ENCODE measurements at regions not wholly inside any gene's neighbourhood (a gene's known extent, or its start where the extent isn't known, plus 50 kb on each side); places are given as distances from the start of the nearest gene placed in this dataset.
"Not testable (repeated sequence)": the region's sequence is repeated elsewhere in the genome, so short reads cannot be mapped to it uniquely, and the experiment has no call there.

DNA sequence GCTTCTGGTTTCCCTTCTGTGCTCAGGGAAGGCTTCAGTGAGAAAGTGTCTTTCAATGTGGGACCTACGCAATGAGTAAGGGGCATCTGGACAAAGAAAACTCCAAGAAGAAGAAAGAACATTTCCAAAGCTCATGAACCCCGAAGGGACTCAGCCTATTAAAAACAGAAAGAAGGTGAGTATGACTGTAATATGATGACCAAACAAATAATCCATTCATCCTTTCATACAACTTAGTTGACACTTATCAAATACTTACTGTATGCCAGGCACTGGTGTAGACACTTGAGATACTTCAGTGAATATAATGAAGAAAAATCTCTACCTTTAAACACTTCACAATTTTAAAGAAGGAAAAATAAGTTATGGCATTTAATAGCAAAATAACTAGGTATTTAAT, 1054.2 kb upstream of the FOXG1 start:
- no peak overlapping the region for H3K27ac ChIP-seq
- H3K4me3 ChIP-seq: no peak overlapping the region
- no peaks in the 10 kb centered on the region for H4K20me1 ChIP-seq
- peaks cover 36% of the 10 kb centered on the region for H3K9me3 ChIP-seq
- no peak overlapping the region for H3K4me2 ChIP-seq
- no peaks in the 10 kb centered on the region for H3K4me1 ChIP-seq
- H3K27me3 ChIP-seq: no peaks in the 10 kb centered on the region
- TF ChIP-seq Cebpa-rat (IDR thresholded peaks at IDR 0.05): no peak
- no peak overlapping the region for H3K9ac ChIP-seq
- H3K36me3 ChIP-seq: no peaks in the 10 kb centered on the region

- Histone ChIP-seq H3K27me3 (no peaks in the 10 kb centered on the region), H3K9ac (no peak overlapping the region), H4K20me1 (no peaks in the 10 kb centered on the region), H3K4me3 (no peak overlapping the region), H3K36me3 (no peaks in the 10 kb centered on the region), H3K9me3 (peaks cover 30% of the 10 kb centered on the region), H3K27ac (no peak overlapping the region), H3K4me2 (no peak overlapping the region), H3K4me1 (no peaks in the 10 kb centered on the region)
- no peak for TF ChIP-seq Cebpa-rat (IDR thresholded peaks at IDR 0.05)
Measured at GRCh38 chr14:27715561-27715960, 1051.0 kb upstream of the FOXG1 start.

- Histone ChIP-seq H3K9me3 (peaks cover 6% of the 10 kb centered on the region), H3K4me1 (no peaks in the 10 kb centered on the region), H3K9ac (no peak overlapping the region), H4K20me1 (no peaks in the 10 kb centered on the region), H3K27me3 (no peaks in the 10 kb centered on the region), H3K4me2 (no peak overlapping the region), H3K4me3 (no peak overlapping the region), H3K36me3 (no peaks in the 10 kb centered on the region), H3K27ac (no peak overlapping the region)
- TF ChIP-seq Cebpa-rat (IDR thresholded peaks at IDR 0.05): no peak
Measured at GRCh38 chr14:27721760-27722159, 1044.8 kb upstream of the FOXG1 start.

DNA sequence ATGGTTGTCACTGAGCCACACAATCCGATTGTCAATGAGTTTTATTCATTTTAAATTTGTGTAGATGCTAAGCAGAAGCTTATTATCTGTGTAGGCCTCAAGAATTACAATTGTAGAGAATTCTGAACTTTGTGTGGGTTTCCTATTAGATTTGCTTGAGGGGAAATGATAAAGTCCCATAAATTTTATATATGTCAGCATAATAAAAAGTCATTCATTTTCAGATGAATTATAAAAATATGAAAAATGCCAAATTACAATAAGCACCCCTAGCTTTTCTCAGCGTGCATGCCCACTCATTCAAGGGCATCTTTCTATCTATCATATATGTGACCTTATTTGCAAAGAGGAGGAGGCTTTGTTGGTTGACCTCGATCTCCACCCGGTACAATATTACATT, 1041.1 kb upstream of the FOXG1 start:
- Histone ChIP-seq H3K9me3 (no peaks in the 10 kb centered on the region), H3K27me3 (no peaks in the 10 kb centered on the region), H3K4me3 (no peak overlapping the region)

DNA sequence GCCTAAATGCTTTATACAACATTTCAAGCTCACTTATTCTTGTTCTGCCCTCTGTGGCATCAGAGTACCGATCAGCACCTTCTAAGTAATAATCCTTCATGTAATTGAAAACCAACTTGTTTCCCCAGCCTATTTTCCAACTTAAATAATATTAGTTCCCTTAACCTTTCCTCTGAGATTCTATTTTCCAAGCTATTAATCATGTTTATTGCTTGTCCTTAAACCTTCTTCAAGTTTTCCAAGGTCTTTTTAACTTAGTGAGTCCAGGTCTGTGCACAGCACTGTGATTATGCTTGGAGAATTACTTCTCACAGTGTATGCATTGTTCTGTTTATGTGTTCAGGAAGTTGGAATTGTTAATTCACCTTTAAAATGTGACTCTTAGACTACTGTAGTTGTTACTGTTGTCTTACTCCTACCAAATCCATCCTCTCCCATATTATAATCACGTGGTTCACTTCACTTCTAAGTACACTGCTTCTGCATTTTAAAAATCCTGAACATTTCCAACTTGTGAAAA, 1039.3 kb upstream of the FOXG1 start:
- no peaks in the 10 kb centered on the region for H3K4me1 ChIP-seq
- no peaks in the 10 kb centered on the region for H4K20me1 ChIP-seq
- TF ChIP-seq Cebpa-rat (IDR thresholded peaks at IDR 0.05): no peak
- H3K9ac ChIP-seq: no peak overlapping the region
- H3K27ac ChIP-seq: no peak overlapping the region
- H3K4me3 ChIP-seq: no peak overlapping the region
- no peaks in the 10 kb centered on the region for H3K36me3 ChIP-seq
- no peak overlapping the region for H3K4me2 ChIP-seq
- no peaks in the 10 kb centered on the region for H3K27me3 ChIP-seq
- no peaks in the 10 kb centered on the region for H3K9me3 ChIP-seq

More for the DNA sequence above, 1041.1 kb upstream of the FOXG1 start:
- TF ChIP-seq Cebpa-rat (IDR thresholded peaks at IDR 0.05): no peak
- Histone ChIP-seq H3K36me3 (no peaks in the 10 kb centered on the region), H3K9ac (no peak overlapping the region), H3K4me2 (no peak overlapping the region), H4K20me1 (no peaks in the 10 kb centered on the region), H3K4me1 (no peaks in the 10 kb centered on the region), H3K27ac (no peak overlapping the region)

DNA sequence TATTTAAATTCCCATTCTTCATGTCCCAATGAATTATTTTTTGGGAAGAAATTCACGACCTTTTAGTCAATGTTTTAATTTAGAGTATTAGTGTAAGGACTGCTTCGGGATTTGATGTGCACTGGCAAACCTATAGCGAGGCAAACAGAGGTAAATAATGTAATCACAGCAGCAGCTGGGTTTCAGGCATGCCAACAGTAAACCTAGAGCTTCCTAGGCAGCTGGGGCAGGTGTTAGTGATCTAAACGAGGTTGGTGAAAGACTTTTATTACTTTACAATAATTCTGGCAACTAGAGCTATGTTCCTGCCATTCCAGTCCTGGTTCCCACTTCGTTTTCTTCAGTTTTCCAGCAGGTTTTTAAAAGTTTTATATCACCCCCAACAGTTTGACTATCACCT, 1036.4 kb upstream of the FOXG1 start:
- H3K27ac ChIP-seq: no peak overlapping the region
- H3K9ac ChIP-seq: no peak overlapping the region
- H3K9me3 ChIP-seq: no peaks in the 10 kb centered on the region
- no peak overlapping the region for H3K4me3 ChIP-seq
- H3K4me2 ChIP-seq: no peak overlapping the region
- H3K4me1 ChIP-seq: no peaks in the 10 kb centered on the region
- H3K27me3 ChIP-seq: no peaks in the 10 kb centered on the region
- no peak for TF ChIP-seq Cebpa-rat (IDR thresholded peaks at IDR 0.05)
- H4K20me1 ChIP-seq: no peaks in the 10 kb centered on the region
- no peaks in the 10 kb centered on the region for H3K36me3 ChIP-seq

- Histone ChIP-seq H3K9me3 (no peaks in the 10 kb centered on the region), H3K27ac (no peak overlapping the region), H3K36me3 (no peaks in the 10 kb centered on the region), H4K20me1 (no peaks in the 10 kb centered on the region), H3K4me3 (no peak overlapping the region), H3K4me2 (peak overlapping the region; percentile 17), H3K4me1 (peaks cover 17% of the 10 kb centered on the region), H3K27me3 (no peaks in the 10 kb centered on the region), H3K9ac (no peak overlapping the region)
- no peak for TF ChIP-seq Cebpa-rat (IDR thresholded peaks at IDR 0.05)
Measured at GRCh38 chr14:27739657-27740156, 1026.9 kb upstream of the FOXG1 start.

DNA sequence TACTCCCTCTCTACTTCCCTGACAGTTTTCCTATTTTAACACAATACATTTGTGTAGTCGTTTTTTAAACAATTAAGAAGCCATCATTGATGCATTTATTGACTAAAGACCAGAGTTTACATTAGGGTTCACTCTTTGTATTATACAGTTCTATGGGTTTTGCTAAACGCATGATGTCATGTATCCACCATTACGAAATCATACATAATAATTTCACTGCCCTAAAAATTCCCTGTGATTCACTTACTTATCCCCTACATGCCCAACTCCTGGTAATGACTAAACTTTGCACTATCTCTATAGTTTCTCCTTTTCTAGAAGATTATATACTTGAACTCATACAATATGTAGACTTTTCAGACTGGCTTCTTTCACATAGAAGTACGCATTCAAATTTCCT, 1016.5 kb upstream of the FOXG1 start:
- Histone ChIP-seq H3K9me3 (no peaks in the 10 kb centered on the region), H3K4me1 (no peaks in the 10 kb centered on the region), H4K20me1 (no peaks in the 10 kb centered on the region), H3K27ac (no peak overlapping the region), H3K4me2 (no peak overlapping the region), H3K4me3 (no peak overlapping the region), H3K9ac (no peak overlapping the region), H3K27me3 (no peaks in the 10 kb centered on the region), H3K36me3 (no peaks in the 10 kb centered on the region)
- no peak for TF ChIP-seq Cebpa-rat (IDR thresholded peaks at IDR 0.05)

DNA sequence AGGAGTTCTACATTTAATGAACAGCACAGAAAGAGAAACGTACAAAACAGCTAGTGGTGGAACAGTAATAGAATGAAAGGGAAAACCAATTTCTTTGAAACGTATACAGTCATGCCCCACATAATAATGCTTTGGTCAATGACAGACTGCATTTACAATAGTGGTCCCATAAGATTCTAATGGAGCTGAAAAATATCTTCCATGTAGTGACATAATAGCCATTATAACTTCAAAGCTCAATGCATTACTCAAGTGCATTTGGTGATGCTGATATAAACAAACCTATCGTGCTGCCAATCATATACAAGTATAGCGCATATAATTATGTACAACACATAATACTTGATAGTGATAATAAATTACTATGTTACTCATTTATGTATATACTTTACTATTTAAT, 1008.9 kb upstream of the FOXG1 start:
- not testable (repeated sequence) for H3K9ac ChIP-seq, H3K4me3 ChIP-seq, H3K27me3 ChIP-seq, H3K27ac ChIP-seq, H3K4me2 ChIP-seq, H3K4me1 ChIP-seq, H3K9me3 ChIP-seq, H4K20me1 ChIP-seq, H3K36me3 ChIP-seq

- H3K9me3 ChIP-seq, H4K20me1 ChIP-seq, H3K27me3 ChIP-seq, H3K4me3 ChIP-seq, H3K27ac ChIP-seq, H3K36me3 ChIP-seq, H3K4me1 ChIP-seq, H3K4me2 ChIP-seq, H3K9ac ChIP-seq: not testable (repeated sequence)
Measured at GRCh38 chr14:27760367-27760766, 1006.2 kb upstream of the FOXG1 start.

- not testable (repeated sequence) for H3K4me2 ChIP-seq, H3K27ac ChIP-seq, H3K4me1 ChIP-seq
Measured at GRCh38 chr14:27799066-27800028, 967.2 kb upstream of the FOXG1 start.

DNA sequence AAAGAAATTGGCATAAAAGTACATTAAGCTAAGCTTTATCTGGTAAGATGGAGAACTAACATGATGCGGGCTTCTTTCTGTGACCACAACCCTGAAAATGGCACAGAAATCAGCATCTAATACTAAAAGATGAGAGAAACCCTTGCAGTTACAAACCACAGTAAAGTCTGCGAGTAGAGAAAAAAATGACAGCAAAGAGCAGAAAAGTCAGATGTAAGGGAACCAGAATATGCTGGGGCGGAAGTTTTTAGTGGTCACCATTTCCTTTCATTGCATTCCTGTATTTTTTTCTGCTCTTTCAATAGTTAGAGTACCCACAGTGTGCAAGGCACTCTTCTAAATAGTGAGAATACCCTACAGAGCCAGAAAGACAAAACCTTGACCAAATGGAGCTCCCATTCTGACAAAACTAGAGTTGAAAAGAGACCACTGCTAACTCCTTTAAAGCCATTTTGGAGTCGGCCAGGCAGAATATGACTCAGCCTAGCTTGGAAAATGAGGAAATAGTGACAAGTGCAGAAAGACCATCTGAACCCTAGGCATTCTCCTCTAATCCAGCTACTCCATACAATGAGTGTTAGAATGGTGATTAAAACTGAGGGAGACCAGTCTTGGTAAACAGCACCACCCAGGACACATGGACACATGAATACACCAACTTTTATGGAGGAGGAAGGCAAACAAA, 948.7 kb upstream of the FOXG1 start:
- H4K20me1 ChIP-seq, H3K4me3 ChIP-seq, H3K27me3 ChIP-seq, H3K9ac ChIP-seq, H3K36me3 ChIP-seq, H3K9me3 ChIP-seq, H3K27ac ChIP-seq: not testable (repeated sequence)
- H3K4me1 ChIP-seq: peaks cover 13% of the 10 kb centered on the region
- H3K4me2 ChIP-seq: peak overlapping the region; percentile 41

More at GRCh38 chr14:27799066-27800028, 967.2 kb upstream of the FOXG1 start:
- not testable (repeated sequence) for H4K20me1 ChIP-seq, H3K9ac ChIP-seq, H3K27me3 ChIP-seq, H3K4me3 ChIP-seq, H3K36me3 ChIP-seq, H3K9me3 ChIP-seq

- H3K27ac ChIP-seq: not testable (repeated sequence)
Measured at GRCh38 chr14:27826149-27826548, 940.4 kb upstream of the FOXG1 start.

GRCh38 chr14:27831978-27832377, 934.6 kb upstream of the FOXG1 start:
- H3K9me3 ChIP-seq, H3K36me3 ChIP-seq, H3K4me1 ChIP-seq, H3K4me2 ChIP-seq, H3K4me3 ChIP-seq, H3K9ac ChIP-seq, H3K27ac ChIP-seq, H4K20me1 ChIP-seq, H3K27me3 ChIP-seq: not testable (repeated sequence)

More at GRCh38 chr14:27826149-27826548, 940.4 kb upstream of the FOXG1 start:
- Histone ChIP-seq H3K4me2 (peak overlapping the region; percentile 65), H3K4me1 (peaks cover 20% of the 10 kb centered on the region)
- H4K20me1 ChIP-seq, H3K9me3 ChIP-seq, H3K9ac ChIP-seq, H3K4me3 ChIP-seq, H3K36me3 ChIP-seq, H3K27me3 ChIP-seq: not testable (repeated sequence)
